ENCODE measurements at regions not wholly inside any gene's neighbourhood (a gene's known extent, or its start where the extent isn't known, plus 50 kb on each side); places are given as distances from the start of the nearest gene placed in this dataset.

- TF ChIP-seq CTCF (optimal IDR thresholded peaks at IDR 0.05 in 1 of 3, IDR thresholded peaks at IDR 0.05 in 1 of 3, conservative IDR thresholded peaks at IDR 0.05 in 1 of 3; ENCODE audit: extremely low read depth in 1 of 3, insufficient read depth in 2 of 3, low read length in 3 of 3) (no peak), EZH2 (IDR thresholded peaks at IDR 0.05; ENCODE audit: low read length) (no peak)
Observed at GRCh38 chr4:96974295-96974694, 1134.4 kb downstream of the PDHA2 start.

Measured in keratinocyte (primary cell).